Neuronal stem cell (in vitro differentiated cells): ENCODE measurements at regions not wholly inside any gene's neighbourhood (a gene's known extent, or its start where the extent isn't known, plus 50 kb on each side); places are given as distances from the start of the nearest gene placed in this dataset.
A peak's percentile ranks its signal among the peaks of the same experiment; 100 is the strongest.

Experiments
- DNase-seq: peaks from one replicate; pipeline ENCODE4 v3.0.0-alpha.2; 2013; ENCODE audit warnings: low spot score
- H2AFZ ChIP-seq: one replicate; pipeline ENCODE4 v1.6.1; 2013; ENCODE audit warnings: mild to moderate bottlenecking, low read length, inconsistent platforms
- H2AK5ac ChIP-seq: 2 replicates; pipeline ENCODE4 v1.6.1; 2013; ENCODE audit warnings: low read depth, mild to moderate bottlenecking, inconsistent platforms, low read length, moderate library complexity, mixed read lengths
- H2BK120ac ChIP-seq: 2 replicates; pipeline ENCODE4 v1.6.1; 2013; ENCODE audit warnings: low read depth, mild to moderate bottlenecking, inconsistent platforms, low read length, moderate library complexity, mixed read lengths
- H2BK12ac ChIP-seq: one replicate; pipeline ENCODE4 v1.6.1; 2013; ENCODE audit warnings: low read length, inconsistent platforms
- H2BK15ac ChIP-seq: 2 replicates; pipeline ENCODE4 v1.6.1; 2013; ENCODE audit warnings: mild to moderate bottlenecking, low read length, inconsistent platforms, mixed read lengths
- H2BK5ac ChIP-seq: one replicate; pipeline ENCODE4 v1.6.1; 2013; ENCODE audit warnings: inconsistent platforms, mild to moderate bottlenecking, low read length, moderate library complexity
- H3K14ac ChIP-seq: one replicate; pipeline ENCODE4 v1.6.1; 2013; ENCODE audit warnings: low read length, inconsistent platforms
- H3K18ac ChIP-seq: 2 replicates; pipeline ENCODE4 v1.6.1; 2013; ENCODE audit warnings: low read length, inconsistent platforms
- H3K23ac ChIP-seq: 2 replicates; pipeline ENCODE4 v1.6.1; 2013; ENCODE audit warnings: low read depth, mild to moderate bottlenecking, mixed read lengths, low read length, inconsistent platforms; ENCODE audit not compliant: poor library complexity
- H3K27ac ChIP-seq: replicated peaks from 3 replicates; pipeline ENCODE4 v1.5.1; 2013; ENCODE audit warnings: low read length, inconsistent platforms
- H3K27me3 ChIP-seq, 3 experiments: 2 replicates each; pipeline ENCODE4 v1.6.1; 2013; ENCODE audit warnings: low read length in 3 of 3, mild to moderate bottlenecking in 2 of 3, inconsistent platforms in 1 of 3, low read depth in 1 of 3, mixed read lengths in 1 of 3, moderate library complexity in 1 of 3; ENCODE audit not compliant: control insufficient read depth in 3 of 3, insufficient read depth in 3 of 3
- H3K36me3 ChIP-seq, 2 donors: replicated peaks in 1 of 2; 2 replicates each; pipeline ENCODE4 v1.6.1; 2013; ENCODE audit warnings: low read length in 2 of 2; ENCODE audit not compliant: control insufficient read depth in 2 of 2, insufficient read depth in 2 of 2
- H3K4ac ChIP-seq: 2 replicates; pipeline ENCODE4 v1.6.1; 2013; ENCODE audit warnings: inconsistent platforms, mild to moderate bottlenecking, low read length, moderate library complexity
- H3K4me1 ChIP-seq, 2 donors: 1 replicate in 1 of 2; 2 replicates in 1 of 2; pipeline ENCODE4 v1.6.1; 2013; ENCODE audit warnings: low read length in 2 of 2, low read depth in 1 of 2; ENCODE audit not compliant: control insufficient read depth in 2 of 2, insufficient read depth in 1 of 2
- H3K4me2 ChIP-seq: one replicate; pipeline ENCODE4 v1.6.1; 2013; ENCODE audit warnings: mild to moderate bottlenecking, low read length, inconsistent platforms; ENCODE audit not compliant: insufficient read depth, poor library complexity, severe bottlenecking
- H3K4me3 ChIP-seq, 2 donors: 2 replicates each; pipeline ENCODE4 v1.5.1; 2013; ENCODE audit warnings: low read length in 2 of 2, mild to moderate bottlenecking in 2 of 2, inconsistent platforms in 1 of 2, moderate library complexity in 1 of 2
- H3K79me1 ChIP-seq: one replicate; pipeline ENCODE4 v1.6.1; 2013; ENCODE audit warnings: low read depth, mild to moderate bottlenecking, inconsistent platforms, low read length, moderate library complexity
- H3K9ac ChIP-seq: one replicate; pipeline ENCODE4 v1.6.1; 2013; ENCODE audit warnings: mild to moderate bottlenecking, low read depth, low read length, inconsistent platforms; ENCODE audit not compliant: poor library complexity
- H3K9me3 ChIP-seq, 2 donors: replicated peaks in 1 of 2; 2 replicates each; pipeline versions ENCODE3 to v1.6.1; 2013; ENCODE audit warnings: low read length in 2 of 2, mild to moderate bottlenecking in 2 of 2, inconsistent platforms in 1 of 2, low read depth in 1 of 2, mixed read lengths in 1 of 2, moderate library complexity in 1 of 2; ENCODE audit not compliant: control insufficient read depth in 2 of 2, insufficient read depth in 1 of 2
- H4K8ac ChIP-seq: one replicate; pipeline ENCODE4 v1.6.1; 2013; ENCODE audit warnings: low read depth, mild to moderate bottlenecking, inconsistent platforms, low read length, moderate library complexity
- H4K91ac ChIP-seq: one replicate; pipeline ENCODE4 v1.6.1; 2013; ENCODE audit warnings: low read length, low read depth, mild to moderate bottlenecking, inconsistent platforms; ENCODE audit not compliant: poor library complexity
- WGBS, 2 donors: extraction: QIAGEN DNeasy Blood & Tissue Kit; methylation state at CpG; one replicate each; pipeline ENCODE4 v1.1.7; 2013; ENCODE audit warnings: missing lambda C conversion rate in 2 of 2, mixed read lengths in 1 of 2; ENCODE audit not compliant: insufficient read length in 2 of 2, insufficient replicate concordance in 1 of 2; ENCODE audit errors: extremely low coverage in 2 of 2; 5-methylcytosine and 5-hydroxymethylcytosine counted together

GRCh38 chr3:11906407-11906806 lies 59.7 kb upstream of the TAMM41 start:
- H2BK12ac ChIP-seq = no peak overlapping the region
- no peak overlapping the region for H3K14ac ChIP-seq
- no peak overlapping the region for H2BK5ac ChIP-seq
- no peaks in the 10 kb centered on the region for H3K9me3 ChIP-seq
- H3K4me3 ChIP-seq = no peak overlapping the region
- no peak overlapping the region for H2AFZ ChIP-seq
- no peak overlapping the region for H3K18ac ChIP-seq
- peaks cover 0 to 5% of the 10 kb centered on the region in 2 donors for H3K4me1 ChIP-seq
- no peak overlapping the region for H2BK120ac ChIP-seq
- no peaks in the 10 kb centered on the region for H3K79me1 ChIP-seq
- H2AK5ac ChIP-seq = no peak overlapping the region
- no peaks in the 10 kb centered on the region for H3K36me3 ChIP-seq
- H3K23ac ChIP-seq = no peak overlapping the region
- no peak overlapping the region for H3K27ac ChIP-seq
- H3K27me3 ChIP-seq = peaks cover 0 to 7% (median 0%) of the 10 kb centered on the region in 3 experiments
- H3K4me2 ChIP-seq = no peak overlapping the region
- no peak overlapping the region for H3K9ac ChIP-seq
- H3K4ac ChIP-seq = no peak overlapping the region
- no CpG with 5 or more reads among the region's 8 CpGs for WGBS, 2 donors
- no peak overlapping the region for H2BK15ac ChIP-seq
- DNase-seq = no peak
- no peak overlapping the region for H4K91ac ChIP-seq
- no peak overlapping the region for H4K8ac ChIP-seq

- no peak for DNase-seq
- Histone ChIP-seq H3K9me3 (no peaks in the 10 kb centered on the region), H3K9ac (no peak overlapping the region), H3K36me3 (no peaks in the 10 kb centered on the region), H3K4me2 (no peak overlapping the region), H3K79me1 (no peaks in the 10 kb centered on the region), H3K27ac (no peak overlapping the region), H3K4me1 (peaks cover 0 to 5% of the 10 kb centered on the region in 2 donors), H2AK5ac (no peak overlapping the region), H2BK12ac (no peak overlapping the region), H3K27me3 (peaks cover 0 to 7% (median 0%) of the 10 kb centered on the region in 3 experiments), H3K14ac (no peak overlapping the region), H2BK120ac (no peak overlapping the region), H4K91ac (peak overlapping the region; percentile 53), H2BK15ac (no peak overlapping the region), H3K23ac (no peak overlapping the region), H2AFZ (peak overlapping the region; percentile 10), H3K18ac (peak overlapping the region; percentile 52), H4K8ac (peak overlapping the region; percentile 43), H3K4me3 (no peak overlapping the region), H2BK5ac (no peak overlapping the region), H3K4ac (no peak overlapping the region)
- WGBS, 2 donors = no CpG with 5 or more reads among the region's 14 CpGs
Measured at GRCh38 chr3:11907667-11908660, 61.3 kb upstream of the TAMM41 start.

GRCh38 chr3:11908981-11909698 lies 62.5 kb upstream of the TAMM41 start:
- H2AFZ ChIP-seq = no peak overlapping the region
- WGBS, 2 donors = no CpG with 5 or more reads among the region's 22 CpGs
- H3K4me2 ChIP-seq = no peak overlapping the region
- no peak overlapping the region for H3K27ac ChIP-seq
- peaks cover 0 to 5% of the 10 kb centered on the region in 2 donors for H3K4me1 ChIP-seq
- H2AK5ac ChIP-seq = no peak overlapping the region
- H3K14ac ChIP-seq = no peak overlapping the region
- no peak overlapping the region for H2BK120ac ChIP-seq
- no peaks in the 10 kb centered on the region for H3K79me1 ChIP-seq
- no peaks in the 10 kb centered on the region for H3K9me3 ChIP-seq
- H3K4me3 ChIP-seq = no peak overlapping the region
- no peaks in the 10 kb centered on the region for H3K36me3 ChIP-seq
- no peak overlapping the region for H3K4ac ChIP-seq
- no peak overlapping the region for H3K18ac ChIP-seq
- no peak overlapping the region for H2BK5ac ChIP-seq
- H3K23ac ChIP-seq = no peak overlapping the region
- H2BK15ac ChIP-seq = no peak overlapping the region
- H4K91ac ChIP-seq = no peak overlapping the region
- H2BK12ac ChIP-seq = no peak overlapping the region
- peaks cover 0 to 7% (median 0%) of the 10 kb centered on the region in 3 experiments for H3K27me3 ChIP-seq
- DNase-seq = no peak
- no peak overlapping the region for H3K9ac ChIP-seq
- H4K8ac ChIP-seq = no peak overlapping the region

GRCh38 chr3:11909726-11910125 lies 63.0 kb upstream of the TAMM41 start:
- Histone ChIP-seq H3K18ac (peak overlapping the region; percentile 57), H3K4me1 (peaks cover 0 to 5% of the 10 kb centered on the region in 2 donors), H2BK12ac (no peak overlapping the region), H2AFZ (no peak overlapping the region), H3K14ac (no peak overlapping the region), H3K9me3 (no peaks in the 10 kb centered on the region), H3K79me1 (no peaks in the 10 kb centered on the region), H3K4me2 (no peak overlapping the region), H2BK15ac (no peak overlapping the region), H2BK120ac (no peak overlapping the region), H3K4me3 (no peak overlapping the region), H3K27ac (no peak overlapping the region), H3K9ac (no peak overlapping the region), H4K8ac (no peak overlapping the region), H3K27me3 (peaks cover 0 to 7% (median 0%) of the 10 kb centered on the region in 3 experiments), H3K23ac (peak overlapping the region; percentile 20), H2AK5ac (no peak overlapping the region), H3K4ac (no peak overlapping the region), H4K91ac (no peak overlapping the region), H3K36me3 (no peaks in the 10 kb centered on the region), H2BK5ac (no peak overlapping the region)
- DNase-seq = no peak
- no CpG with 5 or more reads among the region's 4 CpGs for WGBS, 2 donors
